Kidney epithelial cell (primary cell): ENCODE measurements at regions not wholly inside any gene's neighbourhood (a gene's known extent, or its start where the extent isn't known, plus 50 kb on each side); places are given as distances from the start of the nearest gene placed in this dataset.

ENCODE experiments used
- DNase-seq: peaks from one replicate; pipeline ENCODE4 v3.0.0-alpha.2; 2010; ENCODE audit warnings: low read depth
- H3K27me3 ChIP-seq: 2 replicates; pipeline ENCODE4 v1.6.0; 2011; ENCODE audit warnings: low read length; ENCODE audit not compliant: control insufficient read depth, insufficient read depth
- H3K36me3 ChIP-seq: 2 replicates; pipeline ENCODE4 v1.5.1; 2011; ENCODE audit warnings: low read length; ENCODE audit not compliant: control insufficient read depth, insufficient read depth
- H3K4me3 ChIP-seq: 2 replicates; pipeline ENCODE4 v1.5.1; 2011; ENCODE audit warnings: low read depth, mild to moderate bottlenecking, control low read depth, low read length
- CTCF ChIP-seq: IDR thresholded peaks from 2 replicates; pipeline ENCODE4 v1.5.1; 2011; ENCODE audit warnings: mild to moderate bottlenecking, moderate library complexity, low read length, control low read depth, inconsistent platforms; ENCODE audit not compliant: insufficient read depth, poor library complexity, severe bottlenecking

- DNase-seq, result no peak
- Histone ChIP-seq H3K36me3 (no peaks in the 10 kb centered on the region), H3K4me3 (no peak overlapping the region), H3K27me3 (no peaks in the 10 kb centered on the region)
- no peak for TF ChIP-seq CTCF
Measured at GRCh38 chr3:197424266-197424665, 125.9 kb upstream of the DLG1 start.

GRCh38 chr3:197423376-197423775 is 125.0 kb upstream of the DLG1 start:
- H3K36me3 ChIP-seq, result no peaks in the 10 kb centered on the region
- no peaks in the 10 kb centered on the region for H3K27me3 ChIP-seq
- no peak overlapping the region for H3K4me3 ChIP-seq
- no peak for TF ChIP-seq CTCF
- no peak for DNase-seq

GRCh38 chr3:197422506-197422905 is 124.1 kb upstream of the DLG1 start:
- H3K36me3 ChIP-seq, result no peaks in the 10 kb centered on the region
- DNase-seq, result no peak
- H3K4me3 ChIP-seq, result no peak overlapping the region
- TF ChIP-seq CTCF, result no peak
- no peaks in the 10 kb centered on the region for H3K27me3 ChIP-seq

- Histone ChIP-seq H3K4me3 (no peak overlapping the region), H3K27me3 (no peaks in the 10 kb centered on the region), H3K36me3 (no peaks in the 10 kb centered on the region)
- no peak for TF ChIP-seq CTCF
- no peak for DNase-seq
Measured at GRCh38 chr3:197421021-197421420, 122.6 kb upstream of the DLG1 start.

- Histone ChIP-seq H3K36me3 (no peaks in the 10 kb centered on the region), H3K27me3 (no peaks in the 10 kb centered on the region), H3K4me3 (no peak overlapping the region)
- DNase-seq, result no peak
- no peak for TF ChIP-seq CTCF
Measured at GRCh38 chr3:197420566-197420965, 122.2 kb upstream of the DLG1 start.

GRCh38 chr3:197420115-197420514 is 121.7 kb upstream of the DLG1 start:
- Histone ChIP-seq H3K4me3 (no peak overlapping the region), H3K36me3 (no peaks in the 10 kb centered on the region), H3K27me3 (no peaks in the 10 kb centered on the region)
- DNase-seq, result no peak
- TF ChIP-seq CTCF, result no peak
